SKM-1 (cell line): ENCODE measurements at regions not wholly inside any gene's neighbourhood (a gene's known extent, or its start where the extent isn't known, plus 50 kb on each side); places are given as distances from the start of the nearest gene placed in this dataset.

Source experiments
- DNase-seq: peaks from one replicate; lab custom pipeline; 2025; ENCODE audit not compliant: unreplicated experiment; lab: John Stamatoyannopoulos, UW

DNA sequence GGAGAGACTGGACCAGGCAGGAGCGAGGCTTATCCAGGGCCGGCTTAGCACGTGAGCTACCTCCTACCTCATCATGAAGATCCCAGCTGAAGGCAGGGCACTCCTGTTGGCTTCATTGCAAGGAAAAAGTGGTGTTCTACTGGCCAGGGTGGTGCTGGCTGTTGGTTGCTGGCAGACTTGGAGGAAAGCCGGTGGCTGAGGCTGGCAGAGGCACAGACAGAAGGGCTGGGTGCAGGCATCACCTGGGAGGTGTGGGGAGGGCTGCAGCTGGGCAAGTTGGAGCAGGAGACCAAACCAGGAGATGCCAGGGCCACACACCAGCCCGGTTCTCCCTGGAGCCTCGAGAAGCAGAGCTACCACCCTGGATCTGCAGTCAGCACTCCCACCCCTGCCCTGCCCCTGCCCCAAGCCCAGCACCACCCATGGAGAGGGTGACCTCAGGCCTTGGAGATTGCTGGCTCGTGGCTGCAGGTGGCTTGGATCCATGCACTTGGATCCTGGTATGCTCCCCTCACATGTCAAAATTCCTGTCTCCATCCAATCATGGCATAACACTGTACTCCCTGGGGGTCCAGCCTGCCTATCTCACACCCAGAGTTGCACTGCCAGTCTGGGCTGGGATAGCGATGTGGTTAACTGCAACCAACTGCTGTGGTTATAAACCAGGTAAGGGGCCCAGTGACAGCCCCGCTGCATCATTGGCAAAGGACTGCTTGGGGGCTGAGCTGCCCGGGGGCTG lies 49.7 kb downstream of the GLI2 start:
- DNase-seq, result no peak

DNA sequence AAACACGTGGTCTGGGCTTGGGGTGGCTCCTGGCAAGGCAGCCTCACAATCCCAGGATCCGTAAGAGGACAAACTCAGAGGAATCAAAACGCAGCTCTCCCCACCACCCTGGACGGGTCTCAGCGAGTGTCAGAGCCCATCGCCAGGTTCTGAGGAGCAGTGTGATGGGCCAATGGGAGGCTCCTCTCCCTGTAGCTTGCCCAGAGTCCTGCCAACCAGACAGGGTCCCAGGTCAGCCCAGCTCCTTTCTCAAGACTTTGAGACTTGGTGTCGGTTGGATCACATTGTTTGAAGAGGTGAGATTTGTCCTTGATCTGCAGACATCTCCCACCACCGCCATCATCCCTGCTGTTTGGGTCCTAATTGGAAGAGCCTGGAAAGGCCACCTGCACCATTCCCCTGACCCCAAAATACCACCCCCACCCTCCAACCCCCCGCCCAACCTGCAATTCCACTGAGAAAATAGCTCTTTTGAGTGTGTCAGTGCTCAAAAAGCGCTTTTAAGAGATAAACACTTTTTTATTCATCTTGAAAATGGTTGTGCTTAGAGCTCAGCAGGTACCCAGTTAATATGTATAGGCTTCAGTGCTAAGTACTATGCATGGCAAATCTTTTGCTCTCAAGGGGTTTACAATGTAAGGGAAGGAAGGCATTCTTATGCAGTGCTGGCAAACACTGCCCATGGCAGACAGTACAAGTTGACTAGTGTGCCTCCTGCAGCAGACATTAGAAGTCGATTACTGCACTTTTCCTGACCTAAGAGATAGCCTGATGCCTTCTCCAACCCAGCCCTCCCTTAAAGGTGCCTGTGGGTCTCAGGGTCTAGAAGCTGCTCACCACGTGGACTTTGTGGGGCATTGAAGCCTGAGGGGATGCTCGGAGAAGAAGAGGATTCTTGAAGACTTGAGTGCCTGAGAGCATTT lies 50.6 kb downstream of the GLI2 start:
- no peak for DNase-seq

DNA sequence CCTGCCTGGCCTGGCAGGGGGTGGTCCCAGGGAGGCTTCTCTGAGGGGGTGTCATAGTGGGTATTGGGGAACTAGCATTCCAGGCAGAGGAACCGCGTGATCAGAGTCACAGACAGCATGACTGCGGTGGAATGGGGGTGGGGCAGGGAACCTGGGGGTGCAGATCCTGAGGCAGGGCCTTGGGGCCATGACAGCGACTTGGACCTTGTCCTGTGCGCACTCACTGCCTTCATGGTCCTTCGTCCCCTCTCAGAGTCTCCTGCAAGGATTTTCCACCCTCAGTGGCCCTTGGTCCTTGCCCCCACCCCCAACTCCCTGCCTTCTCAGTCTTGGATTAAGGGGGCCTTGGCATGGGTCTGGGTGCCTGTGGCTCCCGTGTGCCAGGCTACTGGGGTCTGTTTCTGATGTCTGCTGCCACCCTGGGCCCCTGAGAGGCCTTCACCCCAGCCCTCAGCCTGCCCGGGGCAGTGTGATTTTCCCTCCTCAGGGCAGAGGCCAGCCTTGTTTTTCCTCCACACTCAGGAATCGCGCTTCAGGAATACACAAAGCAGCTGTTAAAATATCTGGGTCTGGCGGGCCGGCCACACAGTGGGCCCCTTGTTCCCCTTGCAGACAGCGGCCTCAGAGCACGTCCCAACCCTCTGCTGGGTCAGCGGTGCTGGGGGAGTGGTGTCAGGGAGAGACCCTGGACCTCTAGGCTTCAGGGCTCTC lies 51.6 kb downstream of the GLI2 start:
- DNase-seq, result no peak

DNA sequence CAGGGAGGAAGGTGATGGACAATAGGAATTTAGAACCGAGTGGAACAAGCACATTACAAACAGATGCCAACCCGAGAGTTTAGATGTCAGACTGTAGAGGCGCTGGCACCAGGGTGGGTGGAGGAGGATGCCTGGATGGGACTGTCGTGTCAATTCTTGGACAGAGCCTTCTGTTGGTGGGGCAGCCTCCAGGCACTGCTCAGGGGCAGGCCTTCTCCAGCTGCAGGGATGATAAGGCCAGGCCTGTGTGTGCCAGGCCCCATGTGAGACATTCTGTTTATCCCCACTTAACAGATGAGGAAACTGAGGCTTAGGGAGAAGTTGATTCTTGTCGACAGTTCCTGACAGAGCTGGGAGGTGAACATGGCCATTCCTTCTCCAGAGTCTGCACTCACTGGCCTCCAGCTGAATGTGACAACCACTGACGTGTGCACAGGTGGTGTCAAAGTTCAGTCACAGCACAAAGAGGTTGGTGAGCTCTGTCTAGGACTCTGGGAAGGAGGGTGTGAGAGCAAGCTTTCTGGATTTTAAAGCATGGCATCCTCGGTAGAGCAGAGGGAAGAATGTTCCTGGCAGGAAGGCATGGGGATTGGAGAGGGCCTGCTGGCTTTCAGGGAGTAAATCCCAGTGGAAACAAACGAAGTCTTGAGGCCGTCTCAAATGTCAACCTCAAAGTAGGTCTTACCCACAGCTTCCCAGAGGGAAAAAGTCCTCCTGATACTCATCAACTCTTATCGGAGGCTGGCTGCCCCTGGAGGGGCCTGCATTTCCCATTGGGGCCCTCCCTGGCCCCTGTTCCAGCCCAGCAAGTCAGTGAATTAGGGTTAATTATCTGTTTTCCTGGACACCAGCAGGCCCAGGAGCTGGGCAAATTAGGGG lies 52.4 kb downstream of the GLI2 start:
- no peak for DNase-seq

DNA sequence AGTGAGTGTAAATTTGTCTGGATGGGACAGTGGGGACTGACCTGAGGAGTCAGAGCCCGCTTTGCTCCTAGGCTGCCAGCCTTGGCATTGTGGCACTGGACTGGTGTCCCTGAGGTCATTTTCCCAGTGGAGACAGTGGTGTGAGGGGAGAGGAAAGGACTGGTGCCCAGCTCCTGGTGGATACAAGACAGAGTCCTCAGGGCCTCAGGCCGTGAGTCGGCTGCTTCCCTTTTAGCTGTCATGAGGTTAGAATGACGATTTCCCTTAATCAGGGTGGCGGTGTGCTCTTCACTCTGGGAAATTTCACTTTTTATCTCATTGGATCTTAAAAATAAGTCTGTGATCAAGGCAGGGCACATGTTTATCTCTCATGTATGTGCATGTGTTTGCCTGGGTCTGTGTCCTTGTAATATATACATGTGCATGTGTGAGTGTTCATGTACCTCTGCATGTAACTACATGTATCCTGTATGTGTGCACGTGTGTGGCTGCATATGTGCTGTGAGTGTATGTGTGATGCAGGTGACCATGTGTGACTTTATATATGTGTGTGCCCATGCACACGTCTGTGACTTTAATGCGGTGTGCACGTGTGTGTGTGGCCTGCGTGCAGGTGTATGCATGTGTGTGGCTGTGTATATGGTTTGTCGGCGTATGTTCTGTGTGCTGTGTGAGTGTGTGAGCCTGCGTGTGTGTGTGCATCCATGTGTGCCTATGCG lies 55.7 kb downstream of the GLI2 start:
- DNase-seq, result no peak

DNA sequence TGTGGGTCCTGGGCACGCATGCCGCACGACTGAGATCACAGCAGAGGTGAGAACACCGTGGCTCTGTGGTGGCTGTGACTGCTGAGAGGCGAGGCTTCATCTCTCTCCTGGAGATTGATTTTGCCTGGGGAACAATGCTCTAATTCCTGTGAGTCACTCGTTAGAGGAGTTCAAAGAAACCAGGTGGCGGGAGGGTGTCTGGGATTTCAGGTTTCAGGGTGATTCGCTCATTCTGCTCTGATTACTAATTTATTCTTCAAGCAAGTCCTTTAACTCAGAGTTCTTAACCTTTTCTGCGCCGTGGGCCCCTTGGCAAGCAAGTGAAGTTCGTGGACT lies 56.3 kb downstream of the GLI2 start:
- DNase-seq, result no peak

DNA sequence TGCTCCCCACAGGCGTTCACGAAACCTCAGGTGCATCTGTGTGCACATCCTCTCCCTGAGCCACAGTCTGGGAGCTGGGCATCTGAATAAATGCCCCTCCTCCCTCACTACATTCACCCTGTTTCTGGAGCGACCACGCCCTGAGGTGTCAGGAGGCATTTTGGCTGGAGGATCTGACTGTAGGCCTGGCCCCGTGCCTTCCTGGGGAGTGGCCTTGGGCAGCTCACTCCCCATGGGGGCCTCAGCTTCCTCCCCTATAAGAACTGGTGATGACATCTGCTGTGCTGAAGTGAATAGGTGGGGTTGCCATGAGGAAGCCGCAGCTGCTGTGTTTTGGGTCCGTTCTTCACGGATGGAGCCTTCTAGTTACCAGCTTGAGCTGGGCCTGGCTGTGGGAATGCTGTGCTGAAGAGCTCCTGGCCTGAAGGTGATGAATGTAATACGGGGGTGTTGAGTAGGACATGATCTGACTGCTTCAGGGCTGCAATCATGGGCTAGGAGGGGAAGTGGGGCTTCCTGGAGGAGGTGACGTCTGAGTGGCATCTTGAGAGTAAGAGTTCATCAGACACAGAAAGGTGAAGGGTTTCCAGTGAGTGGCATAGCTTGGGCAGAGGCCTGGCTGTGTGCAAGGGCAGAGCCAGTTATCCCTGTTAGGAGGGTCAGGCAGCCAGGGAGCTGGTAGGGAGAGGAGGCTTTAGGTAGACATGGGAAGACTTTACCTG lies 58.2 kb downstream of the GLI2 start:
- no peak for DNase-seq

DNA sequence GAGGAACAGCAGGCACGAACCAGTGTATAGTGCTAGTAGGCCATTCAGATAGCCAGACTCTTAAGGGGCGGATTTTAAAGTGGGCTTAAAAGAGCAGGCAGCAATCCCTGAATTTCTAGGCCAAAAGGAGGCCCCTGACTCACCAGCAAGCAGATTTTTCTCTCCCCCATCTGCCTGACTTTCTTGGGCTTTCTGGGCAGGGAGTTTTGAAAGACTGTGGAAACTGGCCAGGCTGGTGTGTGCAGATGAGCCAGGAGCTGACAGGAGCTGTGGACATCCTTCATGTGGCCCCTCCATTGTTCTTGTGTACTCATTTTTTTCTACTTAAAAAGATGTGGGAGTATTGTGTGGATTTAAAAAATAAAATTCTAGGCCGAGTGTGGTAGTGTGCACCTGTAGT lies 59.0 kb downstream of the GLI2 start:
- no peak for DNase-seq

DNA sequence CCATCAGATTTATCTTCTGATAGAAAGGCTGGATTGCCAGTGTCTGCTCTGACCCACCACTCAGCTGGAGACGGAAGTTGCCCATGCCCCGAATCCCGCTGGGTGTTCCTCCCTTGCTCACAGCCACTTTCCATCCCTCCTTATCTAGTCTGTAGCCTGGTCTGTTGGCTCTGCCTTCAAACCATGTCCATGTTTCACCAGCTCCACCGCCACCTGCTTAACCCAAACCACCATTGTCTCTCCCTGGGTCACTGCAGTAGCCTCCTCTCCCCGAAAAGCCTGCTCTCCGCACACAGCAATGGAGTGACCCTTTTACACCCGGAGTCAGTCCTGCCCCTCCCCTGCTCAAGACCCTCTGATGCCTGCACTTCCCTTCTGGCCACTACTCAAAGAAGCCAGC lies 60.4 kb downstream of the GLI2 start:
- DNase-seq, result no peak

DNA sequence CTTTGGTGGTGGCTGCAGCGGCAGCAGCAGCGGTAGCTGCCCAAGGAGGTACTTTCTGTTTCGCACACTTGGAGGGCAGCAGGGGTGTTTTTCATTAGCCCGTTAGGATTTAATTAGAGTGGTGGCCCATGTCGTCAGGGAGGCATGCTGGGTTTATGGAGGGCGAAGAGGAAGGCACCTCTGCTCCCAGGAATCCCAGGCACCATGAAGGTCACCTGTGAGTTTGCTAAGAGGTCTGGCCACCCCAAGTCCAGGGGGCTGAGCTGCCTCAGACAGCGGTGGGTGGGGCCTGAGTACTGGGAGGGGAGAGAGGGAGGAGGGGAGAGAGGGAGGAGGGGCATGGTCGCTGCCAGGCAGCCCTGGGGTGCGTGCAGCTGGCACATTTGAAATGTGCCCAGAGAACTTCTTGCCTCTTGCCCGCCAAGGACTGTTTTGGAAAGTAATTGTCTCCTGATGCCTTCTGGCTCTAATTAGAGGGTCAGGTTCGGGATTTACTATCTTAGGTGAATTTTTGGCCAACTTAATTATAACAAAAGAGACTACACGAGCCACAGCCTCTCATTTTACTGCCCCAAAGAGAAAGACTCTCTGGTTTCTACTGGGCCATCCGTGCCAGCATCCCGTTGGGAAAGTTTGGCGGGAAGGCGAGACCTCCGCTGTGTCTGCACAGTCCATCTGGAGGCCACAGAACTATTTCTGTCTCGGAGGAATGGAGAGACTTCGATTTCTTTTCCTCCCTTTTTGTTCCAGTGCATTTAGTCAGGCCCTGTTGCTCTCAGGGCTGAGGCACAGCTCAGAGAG lies 62.0 kb downstream of the GLI2 start:
- DNase-seq, result no peak

DNA sequence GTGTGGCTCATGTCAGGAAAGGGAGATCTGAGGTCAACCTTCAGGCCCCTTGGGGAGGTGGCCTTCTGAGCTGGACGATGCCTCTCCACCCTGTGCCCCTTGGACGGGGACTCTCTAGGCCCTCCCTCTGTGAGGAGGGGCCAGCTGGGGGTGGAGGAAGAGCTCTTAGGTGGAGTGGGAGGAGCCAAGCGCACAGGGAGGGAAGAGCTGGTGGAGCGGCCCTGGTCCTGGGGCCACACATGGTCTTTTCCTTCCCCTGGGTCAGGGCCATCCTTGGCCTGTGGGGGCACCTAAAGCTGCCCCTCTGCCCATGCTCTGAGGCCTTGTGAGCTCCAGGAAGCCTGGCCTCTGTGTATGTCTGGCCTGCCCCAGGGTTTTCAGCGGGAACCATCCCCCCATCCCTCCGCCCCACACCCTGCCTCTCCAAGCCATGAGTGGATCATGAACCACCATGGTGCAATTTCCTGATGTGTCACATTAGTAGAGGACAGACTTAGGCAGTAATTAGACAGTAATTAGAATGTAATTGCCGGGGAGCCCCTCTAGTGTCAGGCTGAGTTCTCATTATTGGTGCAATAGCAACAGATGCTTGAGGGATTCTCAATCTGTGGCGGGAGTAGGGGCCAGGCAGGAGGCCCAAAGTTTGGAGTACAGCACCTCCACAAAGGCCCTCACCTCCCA lies 63.0 kb downstream of the GLI2 start:
- DNase-seq, result no peak

DNA sequence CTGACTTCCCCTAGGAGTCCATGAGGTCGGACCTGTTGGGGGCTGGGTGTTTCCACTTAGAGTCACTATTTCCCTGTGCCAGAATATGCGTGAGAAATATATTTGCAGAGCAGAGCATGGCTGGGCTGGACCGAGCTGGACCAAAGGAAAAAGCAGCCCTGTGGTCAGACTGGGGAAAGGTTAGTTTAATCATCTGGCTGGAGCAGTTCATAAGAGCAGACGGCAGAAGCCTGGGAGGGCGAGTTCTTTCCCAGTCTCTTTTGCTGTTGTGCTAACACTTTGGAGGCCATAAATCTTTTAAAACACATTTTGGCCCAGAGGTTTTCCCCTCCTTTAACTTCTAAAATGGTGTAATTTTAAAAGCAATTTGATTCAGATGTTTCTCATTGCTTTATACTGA lies 66.5 kb downstream of the GLI2 start:
- DNase-seq, result no peak

DNA sequence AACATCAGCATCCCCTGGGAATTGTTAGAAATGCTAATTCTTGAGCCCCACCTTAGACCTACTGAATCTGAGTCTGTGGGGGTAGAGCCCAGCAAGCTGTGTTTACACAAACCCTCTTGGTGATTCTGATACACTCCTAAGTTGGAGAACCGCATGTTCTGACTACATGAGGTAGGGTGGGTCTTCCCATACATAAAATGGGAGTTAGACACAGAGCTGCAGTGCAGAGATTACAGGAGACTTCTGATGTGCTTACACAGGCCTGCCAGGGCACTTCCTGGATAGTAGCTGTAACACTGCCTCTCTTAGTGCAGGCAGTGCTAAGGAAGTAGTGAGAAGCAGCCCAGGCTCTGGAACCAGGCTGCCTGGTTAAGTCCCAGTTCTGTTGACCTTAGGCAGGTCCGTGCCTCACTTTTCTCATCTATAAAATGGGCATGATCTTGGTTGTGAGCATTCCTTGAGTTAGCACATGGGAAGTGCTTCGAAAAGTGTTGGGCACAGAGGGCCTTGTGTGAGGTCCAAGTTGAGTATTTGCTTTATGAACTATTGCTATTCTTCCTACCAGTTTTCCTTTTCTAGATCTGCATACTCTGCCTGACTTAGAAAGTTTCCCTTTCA lies 67.3 kb downstream of the GLI2 start:
- DNase-seq, result no peak

DNA sequence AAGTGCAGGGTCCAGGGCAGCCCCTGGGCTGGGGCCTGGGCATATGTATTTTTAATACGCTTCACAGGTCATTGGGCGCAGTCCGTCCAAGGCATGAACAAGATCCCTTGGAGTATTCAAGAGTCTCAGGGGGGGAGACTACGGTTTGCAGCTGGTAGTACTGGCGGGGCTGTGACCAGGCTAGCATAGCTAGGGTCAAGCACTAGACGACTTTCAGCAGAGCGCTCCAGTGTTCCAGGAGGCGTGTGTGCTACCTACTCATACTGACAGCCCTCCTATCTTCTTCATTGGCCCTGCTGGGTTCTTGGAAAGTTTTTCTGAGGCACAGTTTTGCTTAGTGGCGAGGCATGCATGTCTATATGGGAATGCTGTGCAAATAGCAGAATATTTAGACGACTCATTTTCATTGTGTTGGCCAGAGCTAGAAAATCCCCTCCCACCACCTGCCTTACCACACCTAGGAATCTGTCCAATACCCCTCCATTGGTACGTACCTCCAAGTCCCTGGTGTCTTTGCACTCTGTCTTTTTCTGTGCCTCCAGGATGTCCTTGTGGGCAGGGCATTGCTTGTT lies 68.2 kb downstream of the GLI2 start:
- no peak for DNase-seq

DNA sequence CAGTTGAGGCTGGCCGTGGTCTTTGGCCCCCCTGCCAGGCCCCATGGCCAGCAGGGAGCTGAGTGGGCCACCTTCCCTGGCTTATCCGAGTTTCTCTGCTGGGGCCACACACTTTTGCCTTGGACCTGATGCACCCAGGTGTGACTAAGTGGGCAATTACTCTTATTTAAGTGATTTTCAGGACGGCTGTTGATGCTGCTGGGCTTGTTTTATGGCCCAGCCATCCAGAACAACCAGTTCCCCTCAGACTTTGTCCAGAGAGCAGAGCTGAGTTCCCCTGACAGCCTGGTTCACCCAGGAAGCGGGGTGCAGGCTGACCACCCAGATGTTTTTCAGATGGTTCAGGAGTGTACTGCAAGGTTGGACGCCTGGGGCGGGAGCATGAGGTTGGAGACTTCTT lies 68.8 kb downstream of the GLI2 start:
- DNase-seq, result no peak

DNA sequence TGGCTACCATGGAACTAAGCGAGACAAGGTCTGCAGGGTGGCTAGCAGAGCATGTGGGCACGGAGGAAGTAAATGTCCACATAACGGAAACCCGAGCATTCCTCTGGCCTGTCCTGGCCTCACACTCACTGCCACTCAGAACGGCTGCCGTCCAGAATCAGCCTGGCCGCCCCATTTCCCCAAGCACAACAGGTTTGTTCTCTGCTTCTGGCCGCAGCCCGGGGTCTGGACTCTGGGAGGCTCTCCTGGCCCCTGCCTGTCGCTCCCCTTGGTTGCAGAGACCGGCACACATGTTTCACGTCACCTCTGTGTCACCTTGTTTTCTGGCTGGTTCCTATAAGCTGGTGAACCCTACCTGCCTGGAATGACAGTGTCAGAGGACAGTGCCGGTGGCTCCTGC lies 69.3 kb downstream of the GLI2 start:
- DNase-seq, result no peak

DNA sequence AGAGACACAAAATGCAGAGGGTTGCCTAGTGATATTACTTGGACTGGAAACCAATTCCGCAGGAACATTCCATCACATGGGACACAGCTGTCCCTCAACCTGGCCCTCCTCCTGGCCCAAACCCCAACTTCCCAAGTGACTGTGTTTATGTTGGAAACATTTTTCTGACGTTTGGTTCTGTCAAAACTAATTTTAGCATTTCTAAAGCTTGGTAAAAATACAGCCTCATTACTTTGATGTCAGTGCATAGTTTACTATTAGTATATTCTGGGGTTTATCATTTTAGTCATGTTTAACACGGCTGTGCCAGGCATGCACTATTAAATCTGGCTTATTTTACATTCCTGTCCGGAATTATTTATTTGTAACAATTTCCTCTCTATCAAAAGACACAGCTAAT lies 69.9 kb downstream of the GLI2 start:
- no peak for DNase-seq

DNA sequence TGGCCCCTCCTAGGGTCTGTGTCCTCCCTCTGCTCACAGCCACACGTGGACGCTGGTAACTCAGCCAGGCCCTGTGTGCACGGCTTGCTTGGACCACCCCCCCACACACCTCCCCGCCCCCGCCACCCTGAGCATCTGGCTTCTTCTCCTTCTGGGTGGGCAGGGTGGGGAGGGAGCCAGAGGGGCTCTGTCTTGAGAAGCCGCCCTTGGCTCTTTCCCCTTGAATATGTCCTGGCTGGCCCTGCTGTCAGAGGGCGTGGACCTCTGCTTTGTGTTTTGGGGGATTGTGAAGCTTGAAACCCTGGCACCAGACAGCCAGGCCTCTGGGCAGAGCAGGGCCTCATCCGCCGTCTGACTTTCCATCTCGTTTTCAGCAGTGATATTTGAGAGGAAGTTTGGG lies 72.1 kb downstream of the GLI2 start:
- DNase-seq, result no peak
